ENCODE measurements at regions not wholly inside any gene's neighbourhood (a gene's known extent, or its start where the extent isn't known, plus 50 kb on each side); places are given as distances from the start of the nearest gene placed in this dataset.
"Not testable (repeated sequence)": the region's sequence is repeated elsewhere in the genome, so short reads cannot be mapped to it uniquely, and the experiment has no call there.

GRCh38 chr4:4115381-4115780 lies 111.3 kb downstream of the OTOP1 start:
- not testable (repeated sequence) for H3K36me3 ChIP-seq (ENCODE audit: insufficient read depth, low read length); H2AFZ ChIP-seq (ENCODE audit: low read depth, low read length); H3K4me3 ChIP-seq (ENCODE audit: low read length); H3K4me1 ChIP-seq (ENCODE audit: insufficient read depth, low read length); H3K9me3 ChIP-seq (ENCODE audit: low read length); H3K27me3 ChIP-seq (ENCODE audit: insufficient read depth, low read length)

- H3K27me3 ChIP-seq (ENCODE audit: insufficient read depth, low read length); H3K9me3 ChIP-seq (ENCODE audit: low read length): not testable (repeated sequence)
These were observed 109.8 kb downstream of the OTOP1 start for GRCh38 chr4:4116901-4117300.

GRCh38 chr4:4134368-4134767 lies 92.4 kb downstream of the OTOP1 start:
- not testable (repeated sequence) for H3K36me3 ChIP-seq (ENCODE audit: insufficient read depth, low read length); H3K4me1 ChIP-seq (ENCODE audit: insufficient read depth, low read length)

More at GRCh38 chr4:4116901-4117300, 109.8 kb downstream of the OTOP1 start:
- H3K4me1 ChIP-seq (ENCODE audit: insufficient read depth, low read length); H2AFZ ChIP-seq (ENCODE audit: low read depth, low read length); H3K4me3 ChIP-seq (ENCODE audit: low read length); H3K36me3 ChIP-seq (ENCODE audit: insufficient read depth, low read length): not testable (repeated sequence)

DNA sequence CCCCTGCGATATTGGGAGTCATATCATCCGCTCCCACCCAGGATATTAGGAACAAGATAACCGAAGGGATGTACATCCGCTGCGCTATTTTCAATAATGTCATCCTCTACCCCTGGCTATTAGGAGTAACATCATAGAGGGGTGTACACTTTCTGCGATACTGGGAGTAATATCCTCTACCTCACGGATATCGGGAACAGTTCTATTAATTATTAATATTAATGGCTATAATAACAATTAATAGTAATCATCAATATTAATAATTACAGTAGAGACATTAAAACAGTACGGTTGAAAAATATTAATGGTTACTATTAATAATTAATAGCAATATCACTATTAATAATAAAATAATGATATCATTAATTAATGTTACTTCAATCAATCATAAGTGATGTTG lies 90.1 kb downstream of the OTOP1 start:
- H3K27me3 ChIP-seq (ENCODE audit: insufficient read depth, low read length); H3K9me3 ChIP-seq (ENCODE audit: low read length); H3K4me1 ChIP-seq (ENCODE audit: insufficient read depth, low read length); H3K4me3 ChIP-seq (ENCODE audit: low read length); H2AFZ ChIP-seq (ENCODE audit: low read depth, low read length); H3K36me3 ChIP-seq (ENCODE audit: insufficient read depth, low read length): not testable (repeated sequence)

More at GRCh38 chr4:4134368-4134767, 92.4 kb downstream of the OTOP1 start:
- H3K27me3 ChIP-seq (ENCODE audit: insufficient read depth, low read length); H3K9me3 ChIP-seq (ENCODE audit: low read length); H2AFZ ChIP-seq (ENCODE audit: low read depth, low read length); H3K4me3 ChIP-seq (ENCODE audit: low read length): not testable (repeated sequence)
